ENCODE measurements at regions not wholly inside any gene's neighbourhood (a gene's known extent, or its start where the extent isn't known, plus 50 kb on each side); places are given as distances from the start of the nearest gene placed in this dataset.

GRCh38 chr2:187078297-187078696 lies 229.3 kb upstream of the ZSWIM2 start:
- Histone ChIP-seq H3K4me3 (no peak overlapping the region), H3K4me2 (ENCODE audit: insufficient read depth, low read length) (no peak overlapping the region), H3K27me3 (ENCODE audit: control insufficient read depth in 2 of 2, insufficient read depth in 2 of 2, low read length in 2 of 2) (no peaks in the 10 kb centered on the region), H3K9me3 (replicated peaks; ENCODE audit: control insufficient read depth, insufficient read depth, low read depth, low read length) (no peaks in the 10 kb centered on the region), H4K20me1 (replicated peaks; ENCODE audit: control insufficient read depth, insufficient read depth, low read length) (no peaks in the 10 kb centered on the region), H3K36me3 (ENCODE audit: control insufficient read depth, insufficient read depth, low read length) (no peaks in the 10 kb centered on the region), H3K4me1 (replicated peaks in 1 of 2; ENCODE audit: control insufficient read depth in 2 of 2, insufficient read depth in 2 of 2, low read length in 2 of 2) (no peaks in the 10 kb centered on the region; a peak in 1 of 5 replicates), H3K9me1 (ENCODE audit: control insufficient read depth, insufficient read depth, low read length) (no peaks in the 10 kb centered on the region), H3K9ac (ENCODE audit: insufficient read depth in 1 of 2, low read depth in 2 of 2, low read length in 2 of 2) (no peak overlapping the region), H2AFZ (ENCODE audit: low read depth, low read length) (peak overlapping the region; percentile 6; the same call in 1 of the 2 replicates), H3K79me2 (ENCODE audit: control insufficient read depth, insufficient read depth, low read length) (no peaks in the 10 kb centered on the region), H3K27ac (ENCODE audit: extremely low read depth, low read depth, low read length) (no peak overlapping the region)
- in situ Hi-C loops (cut with MboI) (no loop called here), intact Hi-C loops (cut with micrococcal nuclease) (no loop called here)
- TF ChIP-seq HMBOX1 (IDR thresholded peaks at IDR 0.05), result peak; percentile 32; the same call in 1 of the 2 replicates
- no peak for TF ChIP-seq SOX6 (IDR thresholded peaks at IDR 0.05)
- TF ChIP-seq ZNF780A (CRISPR knock-in tag; IDR thresholded peaks at IDR 0.05), result no peak
- no peak for TF ChIP-seq RERE (CRISPR knock-in tag; IDR thresholded peaks at IDR 0.05; ENCODE audit: borderline replicate concordance)
- TF ChIP-seq ATF3 (IDR thresholded peaks at IDR 0.05), result peak; percentile 36; the same call in 1 of the 2 replicates
- TF ChIP-seq ATF3 (CRISPR knock-in tag; conservative IDR thresholded peaks at IDR 0.05), result no peak
- POLR2A ChIA-PET, result no interaction called here
- BruUV-seq (replicated peaks), result no TSS peak
- no peak for FAIRE-seq
- CTCF ChIA-PET (ENCODE audit: low intra/inter-chr PET ratio), result no interaction called here
- peak; percentile 67 for ATAC-seq
- 8% methylated on average over 1 of the region's 1 CpG for WGBS (ENCODE audit: insufficient coverage, low coverage, missing lambda C conversion rate)
- peak in 2 of 4 experiments; percentile 13 to 24 for DNase-seq (ENCODE audit: extremely low read depth in 1 of 4, low spot score in 3 of 4)

Data from K562 (cell line).